H1 (cell line): ENCODE measurements at regions not wholly inside any gene's neighbourhood (a gene's known extent, or its start where the extent isn't known, plus 50 kb on each side); places are given as distances from the start of the nearest gene placed in this dataset.

Source experiments
- CHD7 ChIP-seq: fragments of 300-600 bp; sonication (generic); IDR thresholded peaks from 2 replicates; pipeline ENCODE4 v1.7.1; 2012; ENCODE audit warnings: low read length, moderate library complexity, mild to moderate bottlenecking, inconsistent platforms; ENCODE audit not compliant: insufficient replicate concordance
- E2F6 ChIP-seq: IDR thresholded peaks from 2 replicates; pipeline ENCODE4 v1.6.1; 2012; ENCODE audit warnings: inconsistent platforms
- FOSL1 ChIP-seq: IDR thresholded peaks from 2 replicates; pipeline ENCODE4 v1.6.1; 2011; ENCODE audit warnings: mild to moderate bottlenecking, low read depth, low read length, moderate library complexity; ENCODE audit not compliant: insufficient read depth
- GTF2F1 ChIP-seq: IDR thresholded peaks from 2 replicates; pipeline ENCODE4 v1.6.1; 2012; ENCODE audit warnings: low read depth, low read length, improper control_type of control experiment, borderline replicate concordance
- MAX ChIP-seq: IDR thresholded peaks from 2 replicates; pipeline ENCODE4 v1.6.1; 2012; ENCODE audit warnings: inconsistent platforms
- RAD21 ChIP-seq, 2 experiments: IDR thresholded peaks in 1 of 2; conservative IDR thresholded peaks in 1 of 2; 2 replicates each; pipeline ENCODE4 v1.6.1; 2011; ENCODE audit warnings: low read depth in 2 of 2, low read length in 2 of 2, improper control_type of control experiment in 1 of 2, inconsistent platforms in 1 of 2, mild to moderate bottlenecking in 1 of 2, moderate library complexity in 1 of 2
- SUZ12 ChIP-seq: fragments of 200-600 bp; sonication (generic); IDR thresholded peaks from 2 replicates; pipeline ENCODE4 v1.6.1; 2012; ENCODE audit warnings: mild to moderate bottlenecking, inconsistent platforms, low read length, moderate library complexity, mixed read lengths
- TAF1 ChIP-seq: IDR thresholded peaks from 2 replicates; pipeline ENCODE4 v1.6.1; 2011; ENCODE audit warnings: mild to moderate bottlenecking, low read depth, low read length
- ZNF274 ChIP-seq: IDR thresholded peaks from 2 replicates; pipeline ENCODE4 v1.7.0; 2012; ENCODE audit warnings: low read length, borderline replicate concordance; ENCODE audit errors: extremely low read depth

- TF ChIP-seq CHD7 (no peak), MAX (no peak), RAD21 (IDR thresholded peaks at IDR 0.05 in 1 of 2, conservative IDR thresholded peaks at IDR 0.05 in 1 of 2; ENCODE audit: low read depth in 2 of 2, low read length in 2 of 2) (no peak), SUZ12 (no peak), ZNF274 (no peak), FOSL1 (no peak), TAF1 (no peak), E2F6 (no peak), GTF2F1 (no peak)
Observed at GRCh38 chr7:11228515-11228914, 254.8 kb downstream of the PHF14 start (continued).
